ENCODE measurements at regions not wholly inside any gene's neighbourhood (a gene's known extent, or its start where the extent isn't known, plus 50 kb on each side); places are given as distances from the start of the nearest gene placed in this dataset.
"Not testable (repeated sequence)": the region's sequence is repeated elsewhere in the genome, so short reads cannot be mapped to it uniquely, and the experiment has no call there.

GRCh38 chr12:34301251-34302130 lies 279.2 kb downstream of the ALG10 start:
- DNase-seq (ENCODE audit: insufficient read length, low spot score) (no peak), FAIRE-seq (no peak)

GRCh38 chr12:34302131-34302885 lies 280.0 kb downstream of the ALG10 start:
- DNase-seq (ENCODE audit: insufficient read length, low spot score) (no peak), FAIRE-seq (no peak)

- no peak for FAIRE-seq
- no peak for DNase-seq (ENCODE audit: insufficient read length, low spot score)
Observed at GRCh38 chr12:34303091-34303870, 281.0 kb downstream of the ALG10 start.

GRCh38 chr12:34304001-34304400 lies 281.7 kb downstream of the ALG10 start:
- no peak for FAIRE-seq
- DNase-seq (ENCODE audit: insufficient read length, low spot score) = no peak

- DNase-seq (ENCODE audit: insufficient read length, low spot score) (no peak), FAIRE-seq (no peak)
Observed at GRCh38 chr12:34304546-34304945, 282.2 kb downstream of the ALG10 start.

GRCh38 chr12:34305176-34305575 lies 282.9 kb downstream of the ALG10 start:
- FAIRE-seq (no peak), DNase-seq (ENCODE audit: insufficient read length, low spot score) (no peak)

GRCh38 chr12:34306133-34306830 lies 284.0 kb downstream of the ALG10 start:
- DNase-seq (ENCODE audit: insufficient read length, low spot score) = no peak
- FAIRE-seq = no peak

- not testable (repeated sequence) for DNase-seq (ENCODE audit: insufficient read length, low spot score); FAIRE-seq
Observed at GRCh38 chr12:34309806-34310804, 287.8 kb downstream of the ALG10 start.

GRCh38 chr12:34311337-34311736 lies 289.0 kb downstream of the ALG10 start:
- FAIRE-seq (no peak), DNase-seq (ENCODE audit: insufficient read length, low spot score) (no peak)

GRCh38 chr12:34327671-34328070 lies 305.4 kb downstream of the ALG10 start:
- DNase-seq (ENCODE audit: insufficient read length, low spot score) (no peak), FAIRE-seq (no peak)

- DNase-seq (ENCODE audit: insufficient read length, low spot score) = no peak
- no peak for FAIRE-seq
Observed at GRCh38 chr12:34333337-34333736, 311.0 kb downstream of the ALG10 start.

- FAIRE-seq (no peak), DNase-seq (ENCODE audit: insufficient read length, low spot score) (no peak)
Observed at GRCh38 chr12:34334538-34334937, 312.2 kb downstream of the ALG10 start.

- no peak for DNase-seq (ENCODE audit: insufficient read length, low spot score)
- FAIRE-seq = no peak
Observed at GRCh38 chr12:34334953-34335743, 312.9 kb downstream of the ALG10 start.

GRCh38 chr12:34335819-34336262 lies 313.5 kb downstream of the ALG10 start:
- DNase-seq (ENCODE audit: insufficient read length, low spot score) = no peak
- no peak for FAIRE-seq

- FAIRE-seq (no peak), DNase-seq (ENCODE audit: insufficient read length, low spot score) (no peak)
Observed at GRCh38 chr12:34336619-34337465, 314.5 kb downstream of the ALG10 start.

GRCh38 chr12:34338751-34339150 lies 316.5 kb downstream of the ALG10 start:
- DNase-seq (ENCODE audit: insufficient read length, low spot score) = no peak
- no peak for FAIRE-seq

- DNase-seq (ENCODE audit: insufficient read length, low spot score) = no peak
- no peak for FAIRE-seq
Observed at GRCh38 chr12:34339922-34340321, 317.6 kb downstream of the ALG10 start.

All from GM19239 (cell line).